ENCODE measurements at regions not wholly inside any gene's neighbourhood (a gene's known extent, or its start where the extent isn't known, plus 50 kb on each side); places are given as distances from the start of the nearest gene placed in this dataset.

DNA sequence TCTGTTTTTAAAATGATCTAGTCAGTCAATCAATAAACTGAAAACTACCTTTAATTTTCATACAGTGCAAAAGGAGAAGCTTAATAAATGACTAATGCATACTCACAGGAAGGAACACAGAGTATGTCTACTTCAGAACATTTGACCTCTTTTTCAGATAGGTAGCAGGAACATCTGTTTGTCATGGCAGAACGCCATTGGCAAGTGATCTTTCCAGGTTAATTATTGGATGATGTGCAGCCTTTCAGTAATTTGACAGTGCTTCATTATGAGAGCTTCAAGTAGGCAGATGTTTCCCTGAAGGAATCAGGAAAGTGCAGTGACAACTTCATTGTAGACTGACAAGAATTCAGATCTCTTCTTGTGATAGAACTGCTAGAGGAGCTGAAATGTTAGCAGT, 325.0 kb downstream of the OTOL1 start:
- no peak for TF ChIP-seq TCF12 (IDR thresholded peaks at IDR 0.05; ENCODE audit: low read depth)
- no peak for TF ChIP-seq EGR1 (IDR thresholded peaks at IDR 0.05)
- TF ChIP-seq, protein P1, sequence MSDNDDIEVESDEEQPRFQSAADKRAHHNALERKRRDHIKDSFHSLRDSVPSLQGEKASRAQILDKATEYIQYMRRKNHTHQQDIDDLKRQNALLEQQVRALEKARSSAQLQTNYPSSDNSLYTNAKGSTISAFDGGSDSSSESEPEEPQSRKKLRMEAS (IDR thresholded peaks at IDR 0.05) = no peak
- TF ChIP-seq CEBPB (IDR thresholded peaks at IDR 0.05) = no peak
- no peak for TF ChIP-seq YY1 (IDR thresholded peaks at IDR 0.05; ENCODE audit: low read depth)
- no peak for TF ChIP-seq ZBTB7A (IDR thresholded peaks at IDR 0.05; ENCODE audit: low read depth)
- TF ChIP-seq RAD21 (IDR thresholded peaks at IDR 0.05; ENCODE audit: low read depth) = no peak
- TF ChIP-seq, protein P2, sequence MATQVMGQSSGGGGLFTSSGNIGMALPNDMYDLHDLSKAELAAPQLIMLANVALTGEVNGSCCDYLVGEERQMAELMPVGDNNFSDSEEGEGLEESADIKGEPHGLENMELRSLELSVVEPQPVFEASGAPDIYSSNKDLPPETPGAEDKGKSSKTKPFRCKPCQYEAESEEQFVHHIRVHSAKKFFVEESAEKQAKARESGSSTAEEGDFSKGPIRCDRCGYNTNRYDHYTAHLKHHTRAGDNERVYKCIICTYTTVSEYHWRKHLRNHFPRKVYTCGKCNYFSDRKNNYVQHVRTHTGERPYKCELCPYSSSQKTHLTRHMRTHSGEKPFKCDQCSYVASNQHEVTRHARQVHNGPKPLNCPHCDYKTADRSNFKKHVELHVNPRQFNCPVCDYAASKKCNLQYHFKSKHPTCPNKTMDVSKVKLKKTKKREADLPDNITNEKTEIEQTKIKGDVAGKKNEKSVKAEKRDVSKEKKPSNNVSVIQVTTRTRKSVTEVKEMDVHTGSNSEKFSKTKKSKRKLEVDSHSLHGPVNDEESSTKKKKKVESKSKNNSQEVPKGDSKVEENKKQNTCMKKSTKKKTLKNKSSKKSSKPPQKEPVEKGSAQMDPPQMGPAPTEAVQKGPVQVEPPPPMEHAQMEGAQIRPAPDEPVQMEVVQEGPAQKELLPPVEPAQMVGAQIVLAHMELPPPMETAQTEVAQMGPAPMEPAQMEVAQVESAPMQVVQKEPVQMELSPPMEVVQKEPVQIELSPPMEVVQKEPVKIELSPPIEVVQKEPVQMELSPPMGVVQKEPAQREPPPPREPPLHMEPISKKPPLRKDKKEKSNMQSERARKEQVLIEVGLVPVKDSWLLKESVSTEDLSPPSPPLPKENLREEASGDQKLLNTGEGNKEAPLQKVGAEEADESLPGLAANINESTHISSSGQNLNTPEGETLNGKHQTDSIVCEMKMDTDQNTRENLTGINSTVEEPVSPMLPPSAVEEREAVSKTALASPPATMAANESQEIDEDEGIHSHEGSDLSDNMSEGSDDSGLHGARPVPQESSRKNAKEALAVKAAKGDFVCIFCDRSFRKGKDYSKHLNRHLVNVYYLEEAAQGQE (IDR thresholded peaks at IDR 0.05; ENCODE audit: low read depth) = no peak
- no peak for TF ChIP-seq EP300 (IDR thresholded peaks at IDR 0.05; ENCODE audit: borderline replicate concordance)
- no peak for TF ChIP-seq TAF1 (IDR thresholded peaks at IDR 0.05; ENCODE audit: low read depth)

DNA sequence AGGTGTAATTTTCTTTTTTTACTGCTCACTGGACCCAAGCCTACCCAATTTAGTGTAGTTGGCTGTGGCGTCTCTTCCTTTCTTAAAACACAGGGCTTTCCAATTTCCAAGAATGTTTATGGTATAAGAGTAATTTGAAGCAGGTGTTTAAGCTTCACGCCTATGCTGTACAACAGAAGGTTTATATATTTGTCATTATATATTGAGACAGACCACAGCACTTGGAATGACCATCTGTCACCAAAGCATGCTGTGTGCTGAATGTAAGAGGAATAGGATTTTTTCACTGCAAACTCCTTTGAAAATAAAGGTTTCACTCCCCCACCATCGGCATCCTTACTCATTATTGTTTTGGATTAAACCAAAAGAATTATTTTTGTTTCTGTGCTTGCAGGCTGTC, 325.7 kb downstream of the OTOL1 start:
- no peak for TF ChIP-seq CEBPB (IDR thresholded peaks at IDR 0.05)
- TF ChIP-seq TCF12 (IDR thresholded peaks at IDR 0.05; ENCODE audit: low read depth) = no peak
- no peak for TF ChIP-seq TEAD4 (IDR thresholded peaks at IDR 0.05)
- TF ChIP-seq, protein P2 (IDR thresholded peaks at IDR 0.05; ENCODE audit: low read depth) = no peak
- TF ChIP-seq ZBTB7A (IDR thresholded peaks at IDR 0.05; ENCODE audit: low read depth) = no peak
- no peak for TF ChIP-seq TAF1 (IDR thresholded peaks at IDR 0.05; ENCODE audit: low read depth)
- no peak for TF ChIP-seq CREB1 (IDR thresholded peaks at IDR 0.05; ENCODE audit: low read depth)

DNA sequence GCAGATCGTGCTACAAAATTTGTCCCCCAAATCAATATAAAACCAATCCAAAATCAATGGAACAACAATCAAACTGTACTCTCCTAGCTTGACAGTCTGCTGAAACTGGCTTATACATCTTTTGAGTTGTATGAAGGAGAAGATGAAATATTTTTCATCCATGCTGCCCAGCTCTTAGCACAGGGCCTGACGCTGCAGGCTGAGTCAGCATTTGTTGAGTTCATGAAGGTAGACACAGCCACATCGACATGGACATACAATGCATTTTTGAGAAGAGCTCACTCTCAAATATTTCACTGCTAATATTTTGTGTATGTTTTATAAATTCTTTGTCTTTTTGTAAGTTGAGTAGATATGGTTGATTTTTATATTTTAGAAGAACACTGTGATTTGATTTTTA, 327.3 kb downstream of the OTOL1 start:
- TF ChIP-seq ZBTB7A (IDR thresholded peaks at IDR 0.05; ENCODE audit: low read depth) = no peak
- no peak for TF ChIP-seq CEBPB (IDR thresholded peaks at IDR 0.05)
- no peak for TF ChIP-seq EP300 (IDR thresholded peaks at IDR 0.05; ENCODE audit: borderline replicate concordance)
- TF ChIP-seq, protein P2 (IDR thresholded peaks at IDR 0.05; ENCODE audit: low read depth) = no peak
- TF ChIP-seq YY1 (IDR thresholded peaks at IDR 0.05; ENCODE audit: low read depth) = no peak
- no peak for TF ChIP-seq CREB1 (IDR thresholded peaks at IDR 0.05; ENCODE audit: low read depth)

DNA sequence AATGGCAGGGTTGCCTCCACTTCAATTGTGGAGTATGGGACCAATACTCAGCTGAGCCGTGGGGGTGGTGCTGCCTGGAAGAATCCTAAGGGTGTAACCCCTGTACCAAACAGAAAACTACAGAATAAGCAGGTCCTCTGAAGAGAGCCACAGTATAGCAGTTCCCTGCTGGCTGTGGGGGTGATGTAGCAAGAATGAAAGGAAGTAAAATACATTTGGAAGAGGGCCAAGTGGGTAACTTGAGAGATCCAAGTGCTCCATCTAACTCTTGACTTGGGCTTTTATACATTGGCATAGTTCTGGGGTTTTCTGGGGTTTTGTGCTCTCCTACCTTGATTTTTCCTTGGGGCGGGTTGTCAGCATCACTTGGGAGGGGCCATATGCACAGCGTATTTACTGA, 341.4 kb downstream of the OTOL1 start:
- TF ChIP-seq NFIC (IDR thresholded peaks at IDR 0.05) (0 out of 2 replicates have a peak, but pooled peaks have one; percentile 8), USF1 (IDR thresholded peaks at IDR 0.05) (no peak)

DNA sequence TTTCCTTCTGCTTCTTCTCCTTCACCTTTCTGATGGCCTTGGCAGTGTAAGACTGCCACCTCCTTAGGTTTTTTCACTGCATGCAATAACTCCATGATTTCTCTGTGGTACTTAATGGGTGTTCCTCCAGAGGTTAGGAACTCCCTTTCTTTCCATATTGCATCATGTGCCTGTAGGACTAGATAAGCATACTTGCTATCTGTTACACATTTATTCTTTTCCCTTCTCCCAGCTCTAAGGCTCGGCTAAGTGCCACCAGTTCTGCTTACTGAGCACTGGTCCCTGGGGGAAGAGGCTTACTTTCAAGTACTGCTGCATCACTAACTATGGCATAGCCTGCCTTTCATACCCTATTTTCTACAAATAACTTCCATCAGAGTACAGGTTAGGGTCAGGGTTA, 351.8 kb downstream of the OTOL1 start:
- TF ChIP-seq RAD21 (IDR thresholded peaks at IDR 0.05; ENCODE audit: low read depth) (no peak), YY1 (IDR thresholded peaks at IDR 0.05; ENCODE audit: low read depth) (no peak), TCF12 (IDR thresholded peaks at IDR 0.05; ENCODE audit: low read depth) (no peak), TAF1 (IDR thresholded peaks at IDR 0.05; ENCODE audit: low read depth) (no peak), USF1 (IDR thresholded peaks at IDR 0.05) (no peak), EP300 (IDR thresholded peaks at IDR 0.05; ENCODE audit: borderline replicate concordance) (no peak), CREB1 (IDR thresholded peaks at IDR 0.05; ENCODE audit: low read depth) (no peak)
- TF ChIP-seq, protein P1 (IDR thresholded peaks at IDR 0.05) = no peak
- TF ChIP-seq, protein P2 (IDR thresholded peaks at IDR 0.05; ENCODE audit: low read depth) = no peak
